GM12801 (cell line): ENCODE measurements at regions not wholly inside any gene's neighbourhood (a gene's known extent, or its start where the extent isn't known, plus 50 kb on each side); places are given as distances from the start of the nearest gene placed in this dataset.

ENCODE experiments used
- TF ChIP-seq, protein P1 (sequence below): IDR thresholded peaks from one replicate; pipeline ENCODE4 v1.5.1; 2011; ENCODE audit warnings: control low read depth; ENCODE audit not compliant: insufficient read length; ENCODE audit errors: extremely low read depth

DNA sequence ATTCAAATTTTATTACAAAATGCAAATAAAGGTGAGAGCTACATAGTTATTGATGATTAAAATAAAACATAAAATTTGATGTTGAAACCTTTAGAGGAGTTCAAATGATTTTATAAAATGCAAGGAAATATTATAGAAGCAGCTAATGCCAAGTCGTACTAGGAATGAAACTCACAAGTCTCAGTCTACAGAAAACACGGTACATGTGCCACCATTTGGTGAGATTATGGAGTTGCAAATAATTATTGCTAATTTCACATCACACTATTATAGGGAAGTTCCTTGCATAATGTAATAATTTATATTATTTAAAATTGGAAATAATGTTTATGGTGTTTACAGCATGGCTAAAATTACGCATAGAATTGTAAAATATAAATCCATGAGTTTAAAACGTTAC lies 1601.7 kb upstream of the TENM3 start:
- TF ChIP-seq, protein P1, sequence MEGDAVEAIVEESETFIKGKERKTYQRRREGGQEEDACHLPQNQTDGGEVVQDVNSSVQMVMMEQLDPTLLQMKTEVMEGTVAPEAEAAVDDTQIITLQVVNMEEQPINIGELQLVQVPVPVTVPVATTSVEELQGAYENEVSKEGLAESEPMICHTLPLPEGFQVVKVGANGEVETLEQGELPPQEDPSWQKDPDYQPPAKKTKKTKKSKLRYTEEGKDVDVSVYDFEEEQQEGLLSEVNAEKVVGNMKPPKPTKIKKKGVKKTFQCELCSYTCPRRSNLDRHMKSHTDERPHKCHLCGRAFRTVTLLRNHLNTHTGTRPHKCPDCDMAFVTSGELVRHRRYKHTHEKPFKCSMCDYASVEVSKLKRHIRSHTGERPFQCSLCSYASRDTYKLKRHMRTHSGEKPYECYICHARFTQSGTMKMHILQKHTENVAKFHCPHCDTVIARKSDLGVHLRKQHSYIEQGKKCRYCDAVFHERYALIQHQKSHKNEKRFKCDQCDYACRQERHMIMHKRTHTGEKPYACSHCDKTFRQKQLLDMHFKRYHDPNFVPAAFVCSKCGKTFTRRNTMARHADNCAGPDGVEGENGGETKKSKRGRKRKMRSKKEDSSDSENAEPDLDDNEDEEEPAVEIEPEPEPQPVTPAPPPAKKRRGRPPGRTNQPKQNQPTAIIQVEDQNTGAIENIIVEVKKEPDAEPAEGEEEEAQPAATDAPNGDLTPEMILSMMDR = no peak

- TF ChIP-seq, protein P1 = no peak
Observed at GRCh38 chr4:180642732-180643131, 1600.5 kb upstream of the TENM3 start.

- TF ChIP-seq, protein P1 = no peak
Observed at GRCh38 chr4:180650273-180650672, 1592.9 kb upstream of the TENM3 start.

DNA sequence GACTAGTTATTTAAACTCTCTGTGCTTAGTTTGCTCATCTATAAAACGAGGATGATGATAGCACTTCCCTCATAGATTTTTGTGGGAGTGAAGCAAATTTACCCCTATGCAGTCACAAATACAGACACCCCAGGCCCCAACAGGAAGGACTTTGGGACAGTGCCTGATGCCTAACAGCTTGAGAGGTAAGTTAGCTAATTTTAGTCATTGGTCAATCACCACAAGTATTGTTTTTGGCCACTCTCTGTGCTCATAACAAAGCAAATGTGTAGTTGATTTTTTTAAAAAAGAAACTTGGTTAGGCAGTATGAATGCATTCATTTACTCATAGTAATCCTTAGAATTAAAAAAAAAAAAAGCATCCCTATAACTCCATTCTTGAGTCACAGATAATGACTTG lies 1590.7 kb upstream of the TENM3 start:
- TF ChIP-seq, protein P1 = no peak

DNA sequence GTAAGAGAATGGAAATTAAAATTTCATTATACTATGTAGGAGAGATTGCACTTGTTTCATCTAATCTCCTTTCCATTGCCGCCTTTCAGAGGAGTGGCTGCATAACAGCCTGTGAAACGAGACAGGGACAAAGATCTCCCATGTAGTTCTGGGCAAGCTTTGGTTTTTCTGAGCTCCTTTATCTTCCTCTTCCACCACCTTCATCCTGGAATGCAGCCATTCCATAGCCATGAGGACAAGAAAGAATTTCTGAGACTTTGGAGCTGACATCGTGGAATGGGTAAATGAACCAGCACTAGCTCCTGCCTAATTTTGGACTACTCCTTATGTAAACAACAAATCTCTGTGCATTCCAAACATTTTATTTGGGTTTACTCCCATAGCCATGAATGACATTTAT lies 1587.3 kb upstream of the TENM3 start:
- TF ChIP-seq, protein P1 = no peak

DNA sequence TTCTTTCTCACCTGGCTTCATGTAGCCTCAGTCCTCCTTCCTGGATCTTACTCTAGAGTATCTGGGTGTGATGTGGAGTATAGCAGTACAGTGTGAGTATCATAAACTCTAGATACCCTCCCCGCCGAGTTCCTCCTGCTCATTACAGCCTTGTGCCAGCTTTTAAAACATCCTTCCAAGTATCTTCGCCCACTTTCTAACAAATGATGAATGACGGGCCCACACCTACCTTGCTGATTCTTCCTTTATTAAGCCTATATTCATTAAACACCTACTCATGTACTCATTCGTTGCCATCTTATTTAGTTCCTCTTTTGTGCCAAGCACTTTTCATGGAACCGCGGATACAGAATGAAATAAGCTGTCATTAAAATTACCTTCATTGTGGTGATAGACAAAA lies 1585.3 kb upstream of the TENM3 start:
- TF ChIP-seq, protein P1 = no peak

- TF ChIP-seq, protein P1 = peak; percentile 67
Observed at GRCh38 chr4:180664766-180665368, 1578.3 kb upstream of the TENM3 start.
